H4 (cell line): ENCODE measurements at regions not wholly inside any gene's neighbourhood (a gene's known extent, or its start where the extent isn't known, plus 50 kb on each side); places are given as distances from the start of the nearest gene placed in this dataset.
A peak's percentile ranks its signal among the peaks of the same experiment; 100 is the strongest.

Experiments used
- DNase-seq: peaks from one replicate; pipeline ENCODE4 v3.0.0-alpha.2; 2015; ENCODE audit warnings: low spot score

- DNase-seq, result no peak
These were observed 57.9 kb downstream of the NPY start for GRCh38 chr7:24341691-24342413.

GRCh38 chr7:24343614-24344013 lies 59.6 kb downstream of the NPY start:
- DNase-seq, result no peak

- peak; percentile 74 for DNase-seq
These were observed 62.1 kb downstream of the NPY start for GRCh38 chr7:24346129-24346528.

GRCh38 chr7:24346716-24347115 lies 62.7 kb downstream of the NPY start:
- DNase-seq, result no peak

- no peak for DNase-seq
These were observed 65.3 kb downstream of the NPY start for GRCh38 chr7:24349339-24349738.

GRCh38 chr7:24354456-24354855 lies 70.5 kb downstream of the NPY start:
- DNase-seq, result no peak

GRCh38 chr7:24356718-24357386 lies 72.9 kb downstream of the NPY start:
- DNase-seq, result no peak

- DNase-seq, result no peak
These were observed 77.0 kb downstream of the NPY start for GRCh38 chr7:24361001-24361400.

GRCh38 chr7:24365606-24366005 lies 81.6 kb downstream of the NPY start:
- DNase-seq, result no peak

- DNase-seq, result no peak
These were observed 82.9 kb downstream of the NPY start for GRCh38 chr7:24366876-24367275.

- DNase-seq, result no peak
These were observed 84.2 kb downstream of the NPY start for GRCh38 chr7:24368161-24368560.

GRCh38 chr7:24370541-24370940 lies 86.6 kb downstream of the NPY start:
- DNase-seq, result no peak

- DNase-seq, result no peak
These were observed 89.3 kb downstream of the NPY start for GRCh38 chr7:24372961-24373955.

- DNase-seq, result peak; percentile 84
These were observed 95.1 kb downstream of the NPY start for GRCh38 chr7:24378871-24379616.

- peak; percentile 78 for DNase-seq
These were observed 98.0 kb downstream of the NPY start for GRCh38 chr7:24381894-24382505.

- no peak for DNase-seq
These were observed 99.1 kb downstream of the NPY start for GRCh38 chr7:24383055-24383454.

GRCh38 chr7:24384362-24385030 lies 100.5 kb downstream of the NPY start:
- no peak for DNase-seq

GRCh38 chr7:24388212-24388611 lies 104.2 kb downstream of the NPY start:
- DNase-seq, result no peak

- no peak for DNase-seq
These were observed 106.6 kb downstream of the NPY start for GRCh38 chr7:24390376-24391157.

GRCh38 chr7:24392774-24393173 lies 108.8 kb downstream of the NPY start:
- DNase-seq, result no peak
